GM12892 (cell line): ENCODE measurements at regions not wholly inside any gene's neighbourhood (a gene's known extent, or its start where the extent isn't known, plus 50 kb on each side); places are given as distances from the start of the nearest gene placed in this dataset.

Experiments
- POLR2A ChIP-seq: IDR thresholded peaks from 2 replicates; pipeline ENCODE4 v1.6.1; 2011; ENCODE audit warnings: low read depth, low read length, control low read depth
- POLR2AphosphoS5 ChIP-seq: IDR thresholded peaks from 2 replicates; pipeline ENCODE4 v1.6.1; 2011; ENCODE audit warnings: low read depth, low read length, control low read depth

DNA sequence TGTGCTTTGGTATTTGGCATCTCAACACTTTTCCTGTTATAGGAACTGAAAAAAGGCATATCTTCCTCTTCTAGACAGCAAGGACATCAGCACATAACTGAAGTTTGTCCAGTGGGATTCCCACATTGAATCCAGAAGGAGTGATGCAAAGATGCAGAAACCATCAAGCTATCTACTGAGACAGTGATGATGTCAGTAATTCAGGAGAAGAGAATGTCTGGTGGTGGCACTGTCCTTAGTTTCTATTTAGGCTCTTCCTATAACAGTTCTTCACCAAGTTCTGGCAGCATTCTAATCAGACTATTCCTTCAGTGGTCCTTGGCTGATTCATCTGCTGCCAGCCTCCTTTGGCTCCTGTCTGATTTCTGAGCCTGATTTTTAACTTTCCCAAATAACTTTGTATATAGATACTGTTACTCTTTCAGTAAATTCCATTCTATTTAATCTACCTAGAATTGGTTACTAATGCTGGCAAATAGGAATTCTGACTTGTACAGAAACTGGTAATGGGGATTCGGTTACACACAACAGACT is 56.6 kb upstream of the AGPS start:
- TF ChIP-seq POLR2AphosphoS5, result no peak
- no peak for TF ChIP-seq POLR2A
